Hematopoietic multipotent progenitor cell treated with erythropoietin and hydrocortisone succinate and interleukin-3 and kit ligand, for 6 days (in vitro differentiated cells): ENCODE measurements at regions not wholly inside any gene's neighbourhood (a gene's known extent, or its start where the extent isn't known, plus 50 kb on each side); places are given as distances from the start of the nearest gene placed in this dataset.
"Not testable (repeated sequence)": the region's sequence is repeated elsewhere in the genome, so short reads cannot be mapped to it uniquely, and the experiment has no call there.

Experiments used
- DNase-seq: peaks from one replicate; pipeline ENCODE4 v3.0.0-alpha.2; 2015

DNA sequence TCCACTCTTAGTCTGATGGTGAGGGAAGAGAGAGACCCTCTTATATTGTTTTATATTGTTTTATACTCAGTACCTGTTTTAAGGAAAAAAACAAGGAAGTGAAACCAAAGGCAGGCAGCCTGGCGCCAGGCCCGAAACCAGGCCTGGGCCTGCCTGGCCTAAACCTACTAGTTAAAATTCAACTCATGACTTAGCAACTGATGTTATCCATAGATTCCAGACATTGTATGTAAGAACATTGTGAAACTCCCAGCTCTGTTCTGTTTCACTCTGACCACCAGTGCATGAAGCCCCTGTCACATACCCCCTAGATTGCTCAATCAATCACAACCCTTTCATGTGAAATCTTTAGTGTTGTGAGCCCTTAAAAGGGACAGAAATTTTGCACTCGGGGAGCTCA is 1226.7 kb downstream of the ROBO2 start:
- DNase-seq, result not testable (repeated sequence)

DNA sequence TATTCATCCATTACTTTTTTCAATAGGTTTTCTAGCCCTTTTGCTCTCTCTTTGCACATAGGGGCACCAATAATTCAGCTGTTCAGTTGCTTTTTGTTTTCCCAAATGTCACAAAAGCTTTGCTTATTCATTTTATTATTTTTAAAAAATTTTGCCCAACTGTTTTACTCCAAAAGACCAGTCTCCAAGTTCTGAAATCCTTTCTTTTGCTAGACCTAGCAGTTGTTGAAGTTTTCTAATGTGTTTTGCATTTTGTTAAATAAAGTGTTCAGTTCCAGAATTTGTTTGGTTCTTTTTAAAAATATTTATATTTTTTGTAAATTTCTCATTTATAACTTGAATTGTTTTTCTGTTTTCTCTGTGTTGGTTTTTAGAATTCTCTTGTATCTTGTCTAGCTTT is 1227.3 kb downstream of the ROBO2 start:
- DNase-seq, result no peak

DNA sequence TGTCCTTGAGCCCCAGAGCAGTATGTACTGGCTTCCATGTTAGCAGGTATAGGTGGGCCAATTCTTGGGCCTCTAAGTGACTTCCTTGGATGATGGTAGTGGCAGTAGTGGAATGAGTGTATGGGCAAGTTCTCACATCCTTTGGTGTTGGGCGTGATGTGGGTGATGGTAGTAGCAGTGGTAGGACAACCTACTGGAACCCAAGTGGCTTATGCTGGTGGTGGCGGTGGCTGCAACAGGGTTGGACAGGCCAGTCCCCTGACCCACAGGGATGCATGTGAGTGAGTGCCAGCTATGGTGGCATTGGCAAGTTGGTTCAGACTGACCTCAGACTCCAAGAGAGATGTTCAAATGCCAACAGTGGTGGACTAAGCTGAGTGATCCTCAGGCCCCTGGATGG is 1228.2 kb downstream of the ROBO2 start:
- DNase-seq, result no peak

DNA sequence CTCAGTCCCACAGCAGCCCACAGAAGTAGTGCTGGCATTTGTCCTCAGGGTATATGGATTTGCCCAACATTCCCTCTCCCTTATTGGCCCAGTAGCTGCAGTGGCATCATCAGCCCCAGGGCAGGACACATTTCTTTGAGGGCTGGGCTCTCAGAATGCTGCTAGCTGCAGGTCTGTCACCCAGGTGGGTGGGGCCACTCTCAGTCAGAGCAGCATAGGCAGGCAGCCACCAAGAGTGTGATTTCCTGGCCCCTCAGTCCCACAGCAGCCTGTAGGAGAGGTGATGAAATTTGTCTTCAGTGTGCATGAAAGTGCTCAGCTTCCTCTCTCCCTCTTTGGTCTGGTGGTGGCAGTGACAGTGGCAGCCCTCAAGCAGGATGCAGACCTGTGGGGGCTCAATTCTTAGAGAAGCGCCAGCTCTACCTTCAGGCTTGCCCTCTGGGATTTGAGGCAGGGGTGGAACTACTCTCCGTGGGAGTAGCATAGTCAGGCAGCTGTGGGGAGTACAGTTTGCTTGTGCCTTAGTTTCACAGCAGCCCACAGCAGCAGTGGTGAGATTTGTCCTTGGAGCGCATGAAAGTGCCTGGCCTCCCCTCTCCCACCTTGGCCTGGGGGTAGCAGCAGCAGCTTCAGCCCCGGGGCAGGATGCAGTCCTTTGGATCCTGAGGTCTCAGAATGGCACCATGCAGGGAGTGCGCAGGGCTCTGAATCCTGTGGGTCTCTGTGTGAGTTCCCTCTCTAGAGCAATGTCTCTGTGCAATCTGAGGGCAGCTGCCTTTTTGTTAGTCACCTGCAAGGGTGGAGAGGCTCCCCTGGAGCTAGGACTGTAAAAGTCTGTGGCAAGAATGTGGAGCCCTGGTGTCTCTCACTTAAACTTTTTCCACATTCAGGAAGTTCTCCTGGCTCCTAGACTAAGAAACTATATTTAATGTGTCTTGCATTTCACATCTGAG is 1229.1 kb downstream of the ROBO2 start:
- DNase-seq, result no peak

DNA sequence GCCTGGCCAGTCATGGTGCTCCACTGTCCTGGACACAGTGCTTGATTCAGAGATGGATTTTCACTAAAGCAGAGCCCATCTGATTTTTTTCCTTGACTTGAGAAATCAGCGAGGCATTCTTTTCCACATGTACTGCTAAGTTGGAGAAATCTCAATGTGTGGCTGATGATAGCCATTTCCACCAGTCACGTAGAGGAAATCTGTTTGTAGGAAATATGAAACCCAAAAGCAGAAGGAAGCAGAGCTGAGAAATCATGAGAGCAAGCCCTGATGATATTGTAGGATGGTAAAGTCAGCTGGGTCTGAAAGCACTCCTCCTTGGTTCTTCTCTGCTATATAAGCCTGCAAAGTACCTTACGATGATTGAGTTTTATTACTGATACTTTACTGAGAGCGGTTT is 1233.4 kb downstream of the ROBO2 start:
- DNase-seq, result peak; percentile 3

DNA sequence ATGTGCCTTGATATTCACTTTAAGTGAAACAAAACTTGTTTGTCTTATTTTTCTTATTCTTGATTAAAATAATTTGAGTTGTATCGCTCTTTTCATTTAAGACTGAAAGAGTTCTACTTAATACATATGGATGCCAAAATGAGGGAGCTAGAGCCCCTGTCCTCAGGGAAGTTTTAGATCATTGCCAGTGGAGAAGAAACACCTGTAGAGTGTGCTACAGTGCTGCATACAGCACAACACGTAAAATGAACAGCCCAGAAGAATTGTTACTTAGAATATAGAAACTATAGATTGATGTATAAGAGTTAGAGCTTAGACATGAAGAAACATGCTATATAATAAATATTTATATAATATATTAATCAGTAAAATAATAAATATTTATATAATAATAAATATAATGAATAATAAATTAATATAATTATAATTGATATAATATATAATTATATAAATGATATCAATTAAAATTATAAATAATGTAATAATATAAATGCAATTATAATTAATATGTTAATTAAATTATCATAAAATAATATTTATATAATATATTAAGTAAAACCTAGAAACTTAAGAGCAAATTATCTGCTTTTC is 1234.7 kb downstream of the ROBO2 start:
- no peak for DNase-seq

DNA sequence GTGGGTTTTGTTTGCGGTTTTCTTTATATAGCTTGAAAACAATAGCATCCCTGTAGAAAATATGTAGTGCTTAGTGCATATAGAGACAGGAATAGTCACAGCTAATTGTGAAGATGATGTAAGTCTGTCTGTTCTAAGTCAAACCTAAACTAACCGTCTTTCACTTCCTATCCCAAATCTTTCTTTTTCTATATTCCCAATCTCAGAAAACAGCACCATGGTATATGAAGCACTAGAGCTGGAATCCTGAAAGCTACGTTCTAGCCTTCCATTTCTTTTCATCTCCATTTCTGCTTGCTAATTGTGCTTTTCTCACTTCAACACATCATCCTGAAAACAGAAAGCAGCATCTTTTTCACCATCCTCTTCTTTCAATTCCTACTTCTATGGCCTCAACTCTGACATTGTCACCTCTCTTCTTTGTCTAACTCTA is 1235.5 kb downstream of the ROBO2 start:
- no peak for DNase-seq

DNA sequence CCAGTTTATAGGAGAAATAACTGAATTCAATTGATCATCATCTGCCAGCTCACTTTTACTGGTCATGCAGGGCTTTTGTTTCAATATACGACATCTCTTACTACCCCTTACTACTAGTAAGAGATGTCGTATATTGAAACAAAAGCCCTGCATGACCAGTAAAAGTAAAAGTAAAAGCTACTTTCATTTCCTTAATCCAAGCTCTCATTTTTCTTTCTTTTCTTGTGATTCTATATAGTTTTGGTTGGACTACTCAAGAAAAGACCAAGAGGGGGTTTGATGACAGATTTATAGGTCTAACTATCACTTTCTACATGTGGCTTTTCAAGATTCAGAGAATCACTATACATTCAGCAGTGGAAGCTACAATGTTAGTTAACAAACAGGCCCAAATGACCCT is 1237.3 kb downstream of the ROBO2 start:
- DNase-seq, result no peak

DNA sequence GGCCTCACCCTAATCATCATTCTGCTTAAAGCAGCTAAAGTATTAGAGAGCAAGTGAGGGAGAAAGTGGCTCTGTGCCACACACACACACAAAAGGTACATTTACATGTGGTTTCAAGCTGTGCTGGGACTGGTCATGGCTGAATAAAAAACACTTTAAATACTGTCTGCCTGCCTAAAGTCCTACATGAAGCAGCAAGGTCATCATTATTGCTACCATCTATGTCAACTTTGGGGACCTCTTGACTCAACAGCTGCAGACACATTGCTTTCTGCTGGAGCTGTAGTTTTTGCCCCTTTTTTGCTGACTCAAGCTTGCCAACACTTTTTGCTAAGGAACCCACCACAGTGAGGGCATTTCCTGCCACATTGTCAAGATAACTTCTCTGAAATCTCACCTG is 1237.9 kb downstream of the ROBO2 start:
- peak; percentile 1 for DNase-seq

DNA sequence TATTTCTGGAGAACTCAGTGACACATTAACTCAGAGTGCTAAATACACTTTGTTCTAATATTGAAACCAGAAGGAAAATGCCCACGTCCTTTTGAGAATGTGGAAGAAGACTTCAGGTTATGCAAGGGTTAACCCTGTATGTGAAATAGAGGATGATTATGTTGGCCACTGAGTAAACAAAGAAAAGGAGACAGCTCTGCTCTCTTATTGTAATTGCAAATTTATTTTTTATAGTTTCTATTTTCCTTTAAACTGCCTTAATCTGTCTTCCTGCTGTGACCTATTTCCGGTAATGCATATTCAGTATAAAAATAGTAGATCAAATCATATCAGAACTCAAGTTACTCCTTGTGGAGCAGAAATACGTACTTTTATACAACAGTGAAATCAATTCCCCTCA is 1239.2 kb downstream of the ROBO2 start:
- DNase-seq, result no peak

DNA sequence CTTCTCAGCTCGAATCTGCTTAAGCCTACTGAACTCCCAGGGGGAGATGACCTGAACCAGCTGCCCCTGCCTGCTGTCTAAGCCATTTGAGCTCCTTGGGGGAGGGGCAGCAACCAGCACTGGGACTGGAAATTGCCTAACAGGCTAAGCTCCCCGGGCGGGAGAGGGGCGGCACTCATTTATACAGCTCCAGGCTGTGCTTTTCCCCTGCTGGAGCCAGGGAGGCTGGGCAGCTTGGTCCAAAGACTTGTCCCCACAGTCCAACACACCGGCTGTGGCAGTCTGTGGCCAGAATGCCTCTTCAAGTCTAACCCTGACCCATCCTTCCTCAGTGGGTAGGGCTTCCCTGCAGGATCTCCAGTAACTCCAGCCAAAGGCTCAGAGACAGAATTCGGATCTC is 1241.5 kb downstream of the ROBO2 start:
- DNase-seq, result no peak

DNA sequence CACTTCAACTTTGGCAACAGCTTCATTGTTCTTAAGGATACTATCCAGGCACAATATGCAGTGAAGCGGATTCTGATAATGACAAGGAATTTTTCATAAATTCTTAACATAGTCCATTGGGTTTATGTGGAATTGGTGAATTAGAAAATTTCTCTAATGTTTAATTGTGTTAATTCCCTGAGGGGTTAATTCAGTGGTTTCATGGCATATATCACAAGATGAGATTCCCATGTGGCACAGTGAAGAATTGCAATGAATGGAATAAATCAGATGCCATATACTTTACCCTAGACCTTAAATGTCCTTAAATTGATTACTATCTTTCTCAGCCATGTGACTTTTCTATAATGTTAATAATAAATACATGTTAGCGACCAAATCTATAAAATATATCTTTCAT is 1244.1 kb downstream of the ROBO2 start:
- no peak for DNase-seq

DNA sequence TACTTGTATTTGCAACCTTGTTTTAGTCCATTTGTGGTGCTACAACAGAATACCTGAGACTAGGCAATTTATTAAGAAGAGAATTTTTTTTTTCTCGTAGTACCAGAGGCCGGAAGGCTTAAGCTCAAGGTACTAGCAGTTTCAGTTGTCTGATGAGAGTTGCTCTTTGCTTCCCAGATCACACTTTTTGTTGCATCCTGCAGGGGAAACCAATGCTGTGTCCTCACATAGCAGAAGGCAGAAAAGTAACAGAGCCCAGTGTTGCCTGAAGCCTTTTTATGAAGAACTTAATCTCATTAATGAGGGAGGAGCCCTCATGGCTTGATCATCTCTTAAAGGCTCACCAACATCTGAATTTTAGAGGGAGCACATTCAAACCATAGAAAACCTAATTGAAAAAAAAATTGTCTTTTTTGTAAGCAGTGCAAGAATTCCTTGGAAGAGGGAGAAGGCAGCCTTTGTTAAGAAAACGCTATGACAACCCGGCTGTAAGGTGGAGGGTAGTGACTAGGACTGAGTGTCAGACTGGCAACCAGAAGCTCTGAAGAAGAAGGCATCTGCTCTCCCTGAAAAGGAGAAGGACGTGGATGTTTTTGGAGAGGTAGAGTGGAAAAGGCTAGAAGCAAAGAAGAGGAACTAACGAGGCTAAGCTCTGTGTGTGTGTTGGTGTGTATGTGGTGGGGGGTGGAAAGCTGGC is 1245.3 kb downstream of the ROBO2 start:
- DNase-seq, result no peak

DNA sequence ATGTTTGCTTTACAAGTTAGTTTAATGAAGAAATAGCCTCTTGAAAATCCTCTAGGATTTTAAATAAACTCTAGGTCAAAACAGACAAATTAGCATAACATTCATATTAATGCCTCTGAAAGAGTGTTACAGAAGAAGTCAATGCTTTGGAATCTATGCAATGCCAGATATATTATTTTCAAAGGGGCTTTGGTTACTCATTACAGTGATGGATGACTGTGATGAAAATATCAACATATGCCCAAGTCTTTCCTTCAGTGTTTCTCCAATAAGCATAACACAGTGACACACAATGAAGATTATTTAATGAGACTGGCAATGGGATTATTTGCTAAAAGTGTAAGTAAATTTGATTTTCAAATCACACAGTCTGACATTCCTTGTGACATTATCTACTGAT is 1247.2 kb downstream of the ROBO2 start:
- no peak for DNase-seq

DNA sequence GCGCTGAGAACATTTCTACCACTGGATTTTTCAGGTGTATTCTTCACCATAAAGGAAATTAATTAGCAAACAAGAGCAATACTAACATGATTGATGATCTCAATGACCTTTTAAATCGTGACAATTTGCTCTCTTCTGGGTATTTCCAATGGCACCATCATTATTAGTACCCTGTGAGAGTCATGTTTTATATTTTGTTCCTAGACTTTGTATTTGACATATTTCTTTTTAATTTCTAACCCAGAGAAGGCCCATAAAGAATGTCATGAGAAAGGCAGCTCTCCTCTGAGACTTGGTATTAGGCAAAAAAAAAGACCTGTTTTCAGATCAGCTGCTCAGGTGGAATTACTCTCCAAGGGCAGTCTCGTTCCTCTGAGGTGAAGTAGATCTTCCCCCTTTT is 1253.4 kb downstream of the ROBO2 start:
- DNase-seq, result no peak

DNA sequence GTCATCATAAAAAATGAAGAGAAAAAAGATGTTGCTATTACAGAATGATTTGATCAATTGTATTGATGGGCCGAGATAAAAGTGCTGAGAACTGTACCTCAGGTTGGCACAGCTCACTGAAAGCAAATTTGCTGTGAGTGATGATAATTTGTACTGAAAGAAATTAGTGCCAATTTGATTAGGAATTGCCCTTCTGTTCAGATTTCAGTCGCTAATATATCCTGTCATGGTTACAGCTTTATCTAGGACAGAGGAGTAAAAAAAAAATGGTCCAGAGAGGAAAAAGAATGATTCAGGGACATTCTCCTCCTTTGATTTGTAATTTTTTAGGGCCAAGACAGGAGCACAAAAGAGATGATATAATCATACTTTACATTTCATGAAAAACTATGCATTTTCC is 1264.2 kb downstream of the ROBO2 start:
- DNase-seq, result no peak

DNA sequence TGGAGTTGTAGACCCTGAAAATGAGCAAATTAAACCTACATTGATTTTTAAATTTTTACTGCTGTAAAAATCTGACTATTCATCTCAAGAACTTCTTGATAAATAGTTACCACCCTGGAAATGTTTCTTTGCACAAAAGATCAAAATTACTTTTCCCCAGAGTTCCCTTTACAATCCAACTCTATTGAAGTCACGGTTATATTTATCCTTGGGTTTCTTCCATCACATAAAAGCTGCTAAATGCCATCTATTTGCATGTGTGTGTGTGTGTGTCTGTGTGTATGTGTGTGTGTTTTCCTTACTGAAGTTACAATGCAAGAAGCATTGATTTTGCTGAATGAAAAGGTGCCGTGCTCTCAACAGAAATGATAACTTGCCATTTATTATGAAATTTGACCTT is 1273.0 kb downstream of the ROBO2 start:
- DNase-seq, result no peak

DNA sequence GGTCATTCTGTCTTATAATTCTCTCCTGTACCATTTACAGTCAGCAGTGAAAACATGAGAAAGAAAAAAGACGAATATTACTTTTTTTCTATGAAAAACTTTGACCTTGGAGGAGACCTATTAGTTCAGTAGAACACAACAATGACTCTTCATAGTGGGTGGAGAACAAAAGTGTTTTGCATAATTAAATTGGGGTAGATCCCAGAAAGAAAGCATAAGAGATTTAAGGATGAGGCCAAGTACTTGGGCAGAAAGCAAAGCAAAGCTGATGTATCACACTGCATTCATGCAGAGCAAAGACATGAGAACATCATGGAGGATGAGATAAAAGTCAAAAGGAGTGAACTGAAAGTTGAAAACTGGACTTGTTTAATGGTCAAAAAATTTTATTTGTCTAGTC is 1273.4 kb downstream of the ROBO2 start:
- DNase-seq, result no peak

DNA sequence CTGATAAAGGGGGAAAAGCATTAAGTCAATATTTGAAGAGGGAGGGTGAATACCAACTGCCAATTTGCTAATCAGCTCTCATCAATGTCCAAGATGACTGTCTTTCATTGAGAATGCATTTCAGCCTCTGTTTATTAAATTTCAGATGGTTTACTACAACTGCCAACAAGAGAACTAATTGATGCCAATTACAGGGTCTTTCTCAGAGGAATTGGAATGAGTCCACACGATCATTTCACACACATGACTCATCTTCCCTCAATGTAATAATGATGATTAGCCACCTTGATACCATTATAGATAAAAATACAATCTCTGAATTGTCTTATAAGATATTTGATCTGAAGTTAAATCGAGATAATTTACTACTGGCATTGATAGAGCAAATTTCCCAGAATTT is 1274.4 kb downstream of the ROBO2 start:
- no peak for DNase-seq

DNA sequence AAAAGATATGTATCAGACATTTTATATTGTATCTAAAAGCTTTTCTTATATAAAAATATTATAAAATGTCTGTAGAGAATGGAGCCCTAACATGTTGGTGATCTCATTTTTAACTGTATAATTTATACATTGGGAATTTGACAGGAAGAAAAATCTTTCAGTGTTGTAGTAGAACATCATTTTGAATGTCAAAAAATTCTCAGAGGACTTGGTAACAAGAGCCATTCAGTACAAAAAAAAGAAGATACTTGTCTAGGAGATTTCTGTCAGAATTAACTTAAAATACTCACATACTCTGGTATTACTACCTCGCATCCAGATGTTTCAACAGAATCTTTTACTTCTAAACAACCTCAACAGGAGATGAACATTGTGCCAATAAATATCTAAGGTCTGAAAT is 1277.9 kb downstream of the ROBO2 start:
- DNase-seq, result no peak

DNA sequence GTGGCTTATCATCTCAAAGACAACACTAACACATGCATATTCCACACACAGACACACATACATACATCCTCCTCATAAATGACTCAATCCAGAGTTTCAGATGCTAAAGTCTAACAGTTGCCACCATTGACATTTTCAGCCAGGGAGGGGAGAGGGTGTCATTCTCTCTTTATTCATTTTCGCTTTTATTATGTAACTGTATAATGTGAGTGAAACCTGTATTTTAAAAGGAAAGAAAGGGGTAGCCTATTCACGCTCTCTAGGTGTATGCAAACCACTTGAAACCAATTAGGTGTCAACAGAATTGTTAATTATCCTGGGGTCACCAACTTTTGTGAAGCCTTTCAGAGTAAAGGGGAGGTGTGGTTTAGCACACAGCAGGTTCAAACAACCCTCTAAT is 1282.9 kb downstream of the ROBO2 start:
- DNase-seq, result no peak

DNA sequence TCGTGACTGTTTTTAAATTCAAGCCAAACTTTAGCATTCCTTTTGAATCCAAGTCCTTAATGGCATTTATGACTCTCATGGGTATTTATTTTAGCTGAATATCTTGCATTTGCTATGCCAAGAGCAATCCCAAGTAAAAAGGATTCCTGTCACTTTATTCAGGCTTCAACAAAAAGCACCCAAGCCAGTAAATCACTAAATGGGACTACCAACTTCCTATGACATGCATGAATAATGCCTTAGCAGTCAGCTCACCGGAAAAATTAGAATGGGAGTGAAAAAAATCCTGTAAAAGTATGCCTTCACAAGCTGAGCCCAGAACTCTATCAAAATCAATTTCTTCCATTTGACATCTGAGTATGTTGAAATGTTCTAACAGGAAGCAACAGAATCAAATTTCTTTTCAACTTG is 1297.9 kb downstream of the ROBO2 start:
- no peak for DNase-seq

DNA sequence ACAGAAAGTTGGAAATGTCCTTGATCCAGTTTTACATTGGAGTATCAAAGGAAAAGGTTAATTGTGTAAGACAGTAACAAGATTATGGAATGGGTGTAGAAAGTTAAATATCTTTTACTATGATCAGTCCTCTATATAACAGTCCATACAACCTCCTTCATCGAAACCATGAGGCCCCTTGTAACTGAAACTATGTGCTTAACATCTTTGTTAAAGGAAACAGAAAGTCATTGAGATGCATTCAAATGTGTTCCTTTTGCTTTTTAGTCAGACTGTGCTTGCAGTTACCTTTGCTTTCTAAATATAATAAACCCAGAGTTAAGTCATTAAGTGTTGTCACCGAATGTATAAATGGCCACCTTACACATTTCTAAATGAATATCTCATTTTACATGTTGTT is 1298.5 kb downstream of the ROBO2 start:
- no peak for DNase-seq

DNA sequence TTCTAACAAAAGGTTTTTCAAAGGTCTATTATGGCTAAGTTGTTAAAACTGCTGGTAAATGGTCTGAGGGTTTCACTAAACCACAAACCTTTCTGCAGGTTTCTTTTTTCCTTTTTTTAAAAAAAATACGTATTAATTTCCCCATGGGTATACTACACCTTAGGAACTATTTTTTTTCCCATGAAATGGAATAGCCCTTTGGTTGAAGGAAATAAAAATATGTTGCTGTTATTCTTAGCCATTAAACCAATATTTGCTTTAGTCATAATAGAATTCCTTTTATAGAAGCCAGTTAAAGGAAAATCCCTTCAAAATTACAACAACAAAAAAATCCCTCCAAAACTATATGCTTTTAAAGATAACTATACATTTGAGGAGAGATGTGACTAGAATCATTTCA is 1303.3 kb downstream of the ROBO2 start:
- DNase-seq, result no peak
